GM19240 (cell line): ENCODE measurements at regions not wholly inside any gene's neighbourhood (a gene's known extent, or its start where the extent isn't known, plus 50 kb on each side); places are given as distances from the start of the nearest gene placed in this dataset.

Experiments used
- DNase-seq: peaks from one replicate; pipeline ENCODE4 v3.0.0; 2011; ENCODE audit warnings: low spot score; ENCODE audit not compliant: insufficient read length

DNA sequence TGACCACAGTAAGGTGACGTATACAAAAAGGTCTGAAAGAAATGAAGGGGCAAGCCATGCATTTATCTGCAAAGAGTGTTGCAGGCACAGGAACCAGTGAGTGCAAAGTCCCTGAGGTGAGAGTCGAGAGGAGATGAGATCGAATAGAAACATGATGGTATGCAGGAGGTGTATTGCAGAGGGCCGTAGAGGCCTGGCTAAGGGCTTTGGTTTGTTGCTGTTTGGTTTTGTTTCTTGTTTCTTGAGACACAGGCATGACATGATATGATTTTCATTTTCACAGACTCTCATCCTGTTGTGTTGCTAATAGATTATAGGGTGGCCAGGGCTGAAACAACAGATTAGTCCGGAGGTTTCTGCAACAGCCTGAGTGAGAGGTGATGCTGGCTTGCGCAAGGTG is 80.4 kb downstream of the HSPH1 start:
- DNase-seq, result no peak

DNA sequence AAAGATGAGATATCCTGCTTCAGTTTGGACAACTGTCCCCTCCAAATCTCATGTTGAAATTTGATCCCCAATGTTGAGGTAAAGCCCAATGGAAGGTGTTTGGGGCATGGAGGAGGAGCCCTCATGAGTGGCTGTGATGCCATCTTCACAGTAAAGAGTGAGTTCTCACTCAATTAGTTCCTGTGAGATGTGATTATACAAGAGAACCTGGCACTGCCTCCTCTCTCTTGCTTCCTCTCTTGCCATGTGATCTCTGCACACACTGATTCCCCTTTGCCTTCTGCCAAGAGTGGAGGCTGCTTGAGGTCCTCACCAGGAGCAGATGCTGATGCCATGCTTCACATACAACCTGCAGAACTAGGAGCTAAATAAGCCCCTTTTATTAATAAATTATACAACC is 86.9 kb downstream of the HSPH1 start:
- DNase-seq, result no peak

GRCh38 chr13:31073859-31074718 is 87.6 kb downstream of the HSPH1 start:
- DNase-seq, result peak; percentile 80

GRCh38 chr13:31072041-31072440 is 89.7 kb downstream of the HSPH1 start:
- DNase-seq, result no peak

DNA sequence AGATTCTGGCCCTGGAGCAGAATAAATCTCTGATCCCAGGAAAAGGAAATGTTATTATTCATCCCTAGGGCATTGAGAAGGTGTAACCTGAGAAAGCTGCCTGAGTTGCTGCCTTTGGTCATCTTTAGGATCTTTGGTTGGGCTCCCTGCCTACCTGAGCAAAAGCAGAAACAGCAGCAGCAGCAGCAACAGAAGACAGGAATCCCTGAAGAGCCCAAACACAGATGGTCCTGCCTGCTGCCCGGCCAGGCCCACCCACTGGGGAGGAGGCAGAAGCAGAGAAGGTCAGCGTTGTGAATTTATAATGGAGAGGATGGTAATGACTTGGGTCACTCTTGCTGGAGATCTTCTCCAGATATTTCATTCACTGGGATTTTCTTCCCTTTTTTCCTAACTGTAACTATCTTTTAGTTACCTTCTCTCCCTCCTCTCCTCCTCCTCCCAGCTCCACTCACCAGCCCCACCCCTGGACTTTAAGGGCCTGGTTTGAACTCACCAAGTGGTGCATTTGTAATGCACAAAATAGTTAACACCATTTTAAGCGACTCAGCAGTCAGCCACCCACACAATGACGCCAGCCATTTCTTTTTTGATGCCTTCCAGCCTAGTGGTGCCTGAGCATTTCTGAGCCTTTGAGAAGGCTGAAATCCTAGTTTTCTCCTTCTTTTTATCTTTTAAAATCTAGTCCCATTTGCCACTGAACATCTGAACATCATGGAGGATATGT is 91.7 kb downstream of the HSPH1 start:
- DNase-seq, result no peak

DNA sequence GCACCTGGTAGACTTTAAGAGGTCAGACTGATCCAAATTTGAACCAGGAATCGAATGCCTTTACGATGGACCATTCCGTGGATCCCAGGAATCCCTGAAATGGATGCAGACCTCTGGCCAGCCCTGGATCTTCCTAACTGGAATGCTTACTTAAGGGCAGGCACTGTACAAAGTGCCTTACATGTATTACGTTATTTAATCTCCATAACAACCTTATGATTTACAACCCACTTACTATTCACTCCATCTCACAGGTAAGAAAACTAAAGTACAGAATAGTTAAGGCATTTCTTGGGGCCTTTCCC is 93.6 kb downstream of the HSPH1 start:
- DNase-seq, result no peak

DNA sequence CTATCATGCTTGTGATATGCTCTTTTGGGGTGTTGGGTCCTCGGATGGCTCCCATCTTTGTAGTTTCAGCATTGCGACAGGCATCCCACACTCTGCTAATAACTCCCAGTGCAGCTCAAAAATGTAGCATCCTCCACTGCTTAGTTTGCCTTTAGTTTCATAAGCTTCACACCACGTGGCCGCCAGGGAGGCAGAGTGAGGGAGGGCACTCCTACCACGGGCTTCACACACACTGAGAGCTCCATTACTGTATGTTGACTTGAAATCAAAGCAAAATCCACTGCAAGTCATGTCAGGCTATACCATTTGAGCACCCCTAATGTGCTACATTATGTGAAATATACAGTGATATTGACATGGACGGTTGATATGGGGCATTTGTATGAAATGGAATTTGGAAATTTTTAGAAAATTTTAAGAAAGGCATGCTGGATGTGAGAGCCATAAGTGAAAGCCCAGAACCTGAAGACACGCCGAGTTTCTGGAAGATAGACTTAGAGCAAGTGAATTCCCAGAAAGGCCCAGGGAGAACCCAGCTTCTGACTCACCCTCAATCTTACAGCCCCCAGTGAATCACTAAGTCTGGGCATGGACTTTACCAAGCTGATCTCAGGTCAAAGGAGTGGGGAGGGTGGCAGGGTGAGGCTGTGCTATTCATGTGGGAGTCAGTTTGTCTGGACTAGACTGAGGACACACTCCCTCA is 94.1 kb downstream of the HSPH1 start:
- no peak for DNase-seq

DNA sequence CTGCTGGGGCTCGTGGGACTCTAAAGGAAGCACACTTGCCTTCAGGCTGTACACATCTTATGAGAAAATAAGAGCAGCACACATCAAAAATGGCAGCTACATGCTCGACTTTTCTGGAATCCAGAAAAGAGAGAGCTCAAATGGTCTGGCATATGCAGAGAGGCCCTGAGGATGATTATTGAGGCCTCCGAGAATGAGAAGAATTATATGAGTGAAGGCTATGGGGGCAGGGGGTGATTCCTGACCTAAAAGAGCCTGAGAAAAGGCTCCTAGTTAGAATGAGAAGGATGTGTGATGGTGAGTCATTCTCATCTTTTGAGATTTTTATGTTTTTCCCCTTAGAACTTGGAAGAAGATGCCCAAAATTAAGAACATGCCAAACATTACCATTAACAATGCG is 97.1 kb downstream of the HSPH1 start:
- no peak for DNase-seq

- no peak for DNase-seq
Measured at GRCh38 chr13:31063772-31064171, 97.9 kb downstream of the HSPH1 start.

- DNase-seq, result no peak
Measured at GRCh38 chr13:31060655-31061054, 101.0 kb downstream of the HSPH1 start.

GRCh38 chr13:31060220-31060619 is 101.5 kb downstream of the HSPH1 start:
- DNase-seq, result no peak

GRCh38 chr13:31057403-31058033 is 104.2 kb downstream of the HSPH1 start:
- DNase-seq, result no peak

DNA sequence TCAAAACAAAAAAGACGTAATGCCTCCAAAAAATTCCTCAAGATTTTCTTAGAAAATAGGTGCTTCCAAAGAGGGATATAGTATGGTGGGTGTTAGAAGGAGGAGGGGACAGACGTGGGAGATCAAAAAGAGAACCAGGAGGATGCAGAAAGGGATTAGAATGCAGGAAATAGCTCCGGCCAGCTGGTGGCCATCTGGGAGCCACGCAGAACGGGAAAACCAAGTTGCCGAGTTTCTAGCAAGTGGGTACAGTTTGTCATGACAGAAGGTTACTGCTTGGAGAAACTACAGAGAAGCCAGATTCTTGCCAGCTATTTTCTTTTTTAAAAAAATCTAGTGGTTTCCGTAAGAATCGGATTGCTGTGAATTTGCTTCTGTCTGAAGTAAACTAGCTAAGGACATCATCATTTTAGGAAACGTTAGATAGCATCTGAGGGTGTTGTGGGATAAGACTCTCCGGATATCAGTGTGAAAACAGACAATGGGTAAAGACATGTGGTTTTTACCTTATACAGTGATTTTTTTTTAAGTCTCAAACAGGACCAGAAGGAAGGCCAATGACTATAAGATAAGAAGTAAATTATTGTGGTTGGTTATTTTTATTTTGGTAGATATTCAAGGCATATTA is 104.9 kb downstream of the HSPH1 start:
- DNase-seq, result no peak

DNA sequence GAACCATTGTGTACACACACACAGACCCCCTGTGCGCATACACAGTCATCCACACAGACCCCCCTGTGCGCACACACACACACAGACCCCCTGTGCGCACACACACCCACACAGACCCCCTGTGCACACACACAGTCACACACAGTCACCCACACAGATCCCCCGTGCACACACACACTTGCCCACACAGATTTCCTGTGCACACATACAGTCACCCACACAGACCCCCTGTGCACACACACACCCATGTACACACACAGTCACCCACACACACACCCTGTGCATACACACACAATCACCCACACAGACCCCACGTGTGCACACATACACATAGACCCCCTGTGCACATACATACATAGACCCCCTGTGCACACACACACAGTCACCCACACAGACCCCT is 106.1 kb downstream of the HSPH1 start:
- no peak for DNase-seq

GRCh38 chr13:31054632-31055031 is 107.1 kb downstream of the HSPH1 start:
- no peak for DNase-seq

DNA sequence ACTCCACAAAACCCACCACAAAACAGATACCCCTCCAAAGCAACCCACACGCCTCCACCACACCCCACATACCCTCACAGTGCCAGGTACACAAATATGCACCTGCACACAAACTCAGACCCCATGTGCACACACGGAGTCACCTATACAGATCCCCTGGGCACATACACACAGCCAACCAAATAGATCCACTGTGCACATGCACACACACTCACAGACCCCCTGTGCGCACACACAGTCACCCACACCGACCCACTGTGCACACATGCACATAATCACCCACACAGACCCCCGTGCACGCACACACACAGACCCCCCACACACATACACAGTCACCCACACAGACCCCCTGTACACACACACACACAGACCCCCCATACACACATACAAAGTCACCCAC is 107.8 kb downstream of the HSPH1 start:
- no peak for DNase-seq

DNA sequence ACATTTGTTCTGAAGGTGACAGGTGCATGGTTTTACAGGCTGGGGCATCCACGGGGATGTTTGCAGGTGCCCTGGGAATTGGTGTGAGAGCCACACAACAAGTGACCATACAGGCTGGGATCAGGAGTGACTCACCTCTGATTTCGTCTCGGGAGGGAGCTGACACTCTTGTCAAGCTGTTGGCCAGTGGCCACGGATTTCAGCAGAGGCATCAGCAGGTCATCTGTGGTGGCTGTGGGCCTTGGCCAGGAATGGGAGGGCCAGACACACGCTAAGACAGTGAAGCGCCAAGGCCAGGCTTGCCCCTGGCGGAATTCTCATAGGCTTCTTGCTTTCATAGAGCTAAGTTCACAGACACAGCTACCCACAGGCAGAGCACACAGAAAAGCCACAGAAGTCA is 108.6 kb downstream of the HSPH1 start:
- no peak for DNase-seq

DNA sequence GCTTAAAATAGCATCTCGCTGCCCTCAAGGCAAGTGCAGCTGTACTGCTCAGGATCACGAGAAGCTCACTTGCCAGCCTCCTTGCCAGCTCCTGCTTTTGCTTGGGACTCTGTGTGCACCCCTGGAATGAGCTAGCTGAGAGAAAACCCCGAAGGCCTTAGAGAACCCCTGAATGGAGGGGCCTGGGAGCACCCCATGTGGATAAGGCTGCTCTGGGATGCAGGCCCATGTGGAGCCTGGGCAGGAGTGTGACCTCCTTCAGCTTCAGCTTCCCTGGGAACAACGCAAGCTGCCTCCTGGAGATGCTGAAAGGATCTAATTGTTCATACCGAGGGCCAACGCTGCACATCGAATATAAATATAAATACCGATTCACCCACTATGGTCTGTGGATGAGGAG is 109.2 kb downstream of the HSPH1 start:
- no peak for DNase-seq

DNA sequence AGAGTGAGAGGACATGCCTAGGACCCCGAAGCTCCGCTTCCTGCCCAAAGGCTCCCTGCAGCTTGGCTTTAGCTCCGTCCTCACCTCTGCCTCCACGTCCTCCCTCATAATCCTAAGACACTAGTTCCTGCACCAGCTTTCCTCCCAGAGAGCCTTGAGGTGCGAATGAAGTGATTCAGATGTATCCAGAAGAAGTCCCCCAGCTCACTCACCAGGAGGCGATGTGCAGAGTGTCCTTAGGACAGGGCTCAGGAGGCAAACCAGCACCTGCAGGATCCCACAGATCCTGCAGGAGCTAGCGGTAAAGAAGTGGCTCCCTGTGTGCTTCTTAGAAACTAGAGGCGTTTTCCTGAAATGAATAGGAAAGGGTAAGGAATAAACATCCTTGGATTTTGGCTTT is 109.7 kb downstream of the HSPH1 start:
- DNase-seq, result no peak

DNA sequence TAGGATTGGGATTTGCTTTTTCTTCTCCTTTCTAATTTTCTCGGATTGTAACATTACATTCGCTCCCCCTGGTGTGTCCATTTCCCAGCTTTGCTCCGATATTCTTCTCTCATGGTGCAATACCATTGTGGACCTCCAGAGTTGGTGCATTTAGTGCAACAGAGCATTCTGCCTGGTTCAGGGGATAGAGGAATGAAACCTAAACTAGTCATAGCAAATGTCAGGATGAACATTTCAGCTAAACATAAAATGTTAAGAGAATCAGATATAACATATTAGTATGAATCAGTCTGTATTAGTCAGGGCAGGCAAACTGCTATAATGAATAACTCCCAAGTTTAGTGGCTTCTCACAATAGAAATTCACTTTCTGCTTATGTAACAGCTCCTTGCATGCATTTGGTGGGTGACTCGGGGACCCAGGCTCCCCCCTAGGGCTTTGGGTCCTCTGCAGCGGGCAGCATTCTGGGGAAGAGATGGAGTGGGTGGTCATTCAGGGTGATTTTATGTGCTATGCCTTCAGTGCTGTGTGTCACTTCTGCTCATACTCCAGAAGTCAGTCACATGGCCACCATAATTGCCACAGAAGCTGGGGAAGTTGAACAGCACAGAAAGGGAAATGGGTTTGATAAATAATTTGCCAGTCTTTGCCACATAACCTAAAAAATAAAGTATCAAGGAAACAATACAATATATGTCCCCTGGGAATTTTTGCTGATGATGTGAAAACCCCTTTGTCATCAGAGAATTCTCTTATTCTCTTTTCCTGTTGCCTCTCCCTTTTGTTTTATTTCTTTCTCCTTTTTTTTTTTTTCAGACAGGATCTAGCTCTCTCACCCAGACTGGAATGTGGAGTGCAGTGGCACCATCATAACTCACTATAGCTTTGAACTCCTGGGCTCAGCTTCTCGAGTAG is 111.0 kb downstream of the HSPH1 start:
- no peak for DNase-seq
